Urothelium cell line (cell line): ENCODE measurements at regions not wholly inside any gene's neighbourhood (a gene's known extent, or its start where the extent isn't known, plus 50 kb on each side); places are given as distances from the start of the nearest gene placed in this dataset.
A peak's percentile ranks its signal among the peaks of the same experiment; 100 is the strongest.
"Not testable (repeated sequence)": the region's sequence is repeated elsewhere in the genome, so short reads cannot be mapped to it uniquely, and the experiment has no call there.

Source experiments
- DNase-seq: peaks from one replicate; pipeline ENCODE4 v3.0.0; 2011; ENCODE audit warnings: low spot score, mixed read lengths
- FAIRE-seq: peaks from 2 replicates; lab custom pipeline; 2011; peaks lifted over from hg19 to GRCh38; lab: Jason Lieb, UNC

DNA sequence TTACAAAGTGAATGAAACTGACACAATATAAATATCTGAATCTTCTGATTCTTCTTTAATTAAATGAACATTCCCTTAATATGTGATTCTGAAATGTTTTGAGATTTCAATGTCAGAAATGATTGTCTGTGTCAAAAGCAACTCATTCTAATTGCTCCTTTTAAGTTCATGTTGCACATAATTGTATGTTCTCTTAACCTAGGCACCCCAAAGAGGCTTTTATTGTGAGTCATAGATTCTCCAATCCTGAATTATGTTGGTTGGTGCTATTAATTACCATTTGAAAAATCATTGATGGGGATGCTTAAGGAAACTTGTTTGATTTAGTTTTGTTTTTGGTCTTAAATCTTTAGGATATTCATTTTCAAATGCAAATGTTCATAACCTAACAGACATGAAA lies 829.7 kb upstream of the CITED2 start:
- DNase-seq (no peak), FAIRE-seq (no peak)

DNA sequence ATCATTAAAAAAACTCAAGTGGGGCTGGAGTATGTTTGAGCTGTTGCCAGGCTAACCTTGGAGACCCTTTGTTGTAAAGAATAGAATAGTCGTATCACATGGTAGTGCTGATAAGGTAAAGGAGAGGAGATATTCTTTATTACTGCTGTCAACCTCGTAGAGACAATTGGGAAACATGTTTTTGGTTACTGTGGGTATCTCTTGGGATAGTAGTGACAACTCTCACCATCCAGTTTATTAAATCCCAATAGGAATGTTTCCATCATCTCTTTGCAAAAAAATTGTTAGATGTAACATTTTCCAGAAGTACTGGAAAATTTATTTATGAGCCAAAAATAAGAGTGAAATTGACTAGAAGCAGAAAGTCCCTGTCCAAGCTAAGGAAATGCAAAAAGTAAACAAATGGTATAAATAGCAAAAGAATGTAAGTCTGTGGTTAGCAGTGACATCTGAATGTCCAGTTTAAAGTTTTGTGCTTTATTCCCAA lies 829.3 kb upstream of the CITED2 start:
- FAIRE-seq: no peak
- DNase-seq: no peak

DNA sequence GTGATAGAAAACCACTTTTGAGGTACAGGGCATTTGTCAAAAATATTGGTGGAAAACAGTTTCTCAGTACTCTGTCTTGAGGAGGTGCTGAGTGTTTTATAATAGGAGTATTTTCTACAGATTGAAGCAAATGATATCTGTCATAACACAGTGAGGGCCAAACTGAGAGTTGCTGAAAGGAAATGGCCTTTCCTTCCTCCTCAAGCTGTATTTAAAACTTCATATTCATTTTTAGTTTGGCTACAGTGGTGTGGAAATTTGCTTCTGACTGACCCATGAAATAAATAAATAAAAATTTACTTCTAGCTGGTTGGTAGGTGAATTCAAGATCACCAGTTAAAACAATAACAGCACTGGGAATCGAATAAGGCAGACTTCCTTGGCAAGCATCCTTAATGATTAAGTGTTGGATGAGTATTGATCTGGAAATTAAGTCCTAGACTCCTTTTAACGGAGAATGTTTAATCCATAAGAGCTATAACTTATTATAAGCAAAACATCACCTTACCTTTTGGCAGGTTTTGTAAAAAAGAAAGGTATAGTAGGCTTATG lies 828.6 kb upstream of the CITED2 start:
- FAIRE-seq (no peak), DNase-seq (no peak)

GRCh38 chr6:140201787-140202458 lies 827.5 kb upstream of the CITED2 start:
- no peak for DNase-seq
- no peak for FAIRE-seq

DNA sequence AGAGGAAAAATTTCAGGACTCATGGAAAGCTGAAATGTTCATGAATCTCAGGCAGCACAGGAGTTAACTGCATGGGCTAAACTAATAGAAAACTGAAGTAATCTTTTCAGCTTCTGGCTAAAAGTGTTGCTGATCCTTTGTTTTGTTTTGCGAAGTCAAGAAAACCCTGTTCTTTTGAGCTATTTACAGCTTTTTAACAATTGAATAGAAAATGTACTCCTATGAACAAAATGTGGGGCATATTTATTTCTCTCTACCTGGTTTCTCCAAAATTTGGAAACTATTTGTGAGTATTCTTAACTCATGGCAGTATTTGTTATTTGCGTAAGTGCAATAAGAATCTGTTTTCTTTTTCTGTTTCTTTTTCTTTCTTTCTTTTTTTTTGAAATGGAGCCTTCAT lies 818.8 kb upstream of the CITED2 start:
- no peak for DNase-seq
- FAIRE-seq: no peak

GRCh38 chr6:140192018-140192417 lies 817.6 kb upstream of the CITED2 start:
- FAIRE-seq: no peak

GRCh38 chr6:140189263-140189662 lies 814.8 kb upstream of the CITED2 start:
- not testable (repeated sequence) for FAIRE-seq, DNase-seq

More at GRCh38 chr6:140192018-140192417, 817.6 kb upstream of the CITED2 start:
- DNase-seq: no peak

DNA sequence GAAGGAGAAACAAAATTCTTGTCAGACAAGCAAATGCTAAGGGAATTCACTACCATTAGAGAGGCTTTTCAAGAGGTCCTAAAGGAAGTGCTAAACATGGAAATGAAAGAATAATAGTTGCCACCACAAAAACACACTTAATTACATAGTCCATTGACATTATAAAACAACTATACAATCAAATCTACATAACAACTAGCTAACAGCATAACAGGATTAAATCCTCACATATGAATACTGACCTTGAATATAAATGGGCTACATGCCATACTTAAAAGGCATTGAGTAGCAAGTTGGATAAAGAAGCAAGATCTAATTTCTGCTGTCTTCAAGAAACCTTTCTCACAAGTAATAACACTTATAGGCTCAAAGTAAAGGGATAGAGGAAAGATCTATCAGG lies 811.5 kb upstream of the CITED2 start:
- FAIRE-seq: no peak

DNA sequence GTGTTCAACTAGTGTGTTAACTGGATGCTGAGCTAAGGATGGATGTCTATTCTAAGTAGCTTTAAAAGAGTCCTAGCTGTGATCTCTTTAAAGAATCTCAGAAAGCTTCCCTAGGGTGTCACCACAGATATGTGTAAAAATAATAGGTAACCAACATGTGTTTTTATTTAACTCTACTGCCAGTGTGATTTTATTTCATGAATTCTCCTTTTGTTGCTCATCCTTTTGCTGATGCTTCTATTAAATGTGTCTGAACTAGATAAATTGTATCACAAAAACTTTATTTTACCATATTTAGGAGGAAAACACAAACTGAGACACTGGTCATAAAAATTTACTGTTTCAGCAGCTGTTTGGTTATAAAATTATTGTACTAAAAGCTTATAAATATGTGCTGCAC lies 809.4 kb upstream of the CITED2 start:
- FAIRE-seq: no peak

More for the DNA sequence above, 811.5 kb upstream of the CITED2 start:
- DNase-seq: no peak

GRCh38 chr6:140182821-140183220 lies 808.4 kb upstream of the CITED2 start:
- FAIRE-seq (no peak), DNase-seq (no peak)

More for the DNA sequence above, 809.4 kb upstream of the CITED2 start:
- no peak for DNase-seq

DNA sequence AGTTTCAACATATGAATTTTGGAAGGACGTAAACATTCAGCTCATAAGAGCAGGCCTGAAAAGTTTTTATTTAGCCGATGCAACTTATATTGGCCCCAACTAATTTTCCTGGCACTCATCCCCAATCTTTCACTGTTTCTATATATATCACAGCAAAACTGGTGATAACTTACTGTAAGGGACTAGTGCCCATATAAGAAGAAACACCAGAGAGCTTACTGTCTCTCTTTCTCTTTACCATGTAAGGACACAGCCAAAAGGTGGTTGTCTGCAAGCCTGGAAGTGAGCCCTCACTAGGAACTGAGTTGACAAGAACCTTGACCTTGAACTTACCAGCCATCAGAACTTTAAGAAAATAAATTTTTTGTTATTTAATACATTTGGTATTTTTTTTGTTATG lies 807.4 kb upstream of the CITED2 start:
- DNase-seq (no peak), FAIRE-seq (no peak)

DNA sequence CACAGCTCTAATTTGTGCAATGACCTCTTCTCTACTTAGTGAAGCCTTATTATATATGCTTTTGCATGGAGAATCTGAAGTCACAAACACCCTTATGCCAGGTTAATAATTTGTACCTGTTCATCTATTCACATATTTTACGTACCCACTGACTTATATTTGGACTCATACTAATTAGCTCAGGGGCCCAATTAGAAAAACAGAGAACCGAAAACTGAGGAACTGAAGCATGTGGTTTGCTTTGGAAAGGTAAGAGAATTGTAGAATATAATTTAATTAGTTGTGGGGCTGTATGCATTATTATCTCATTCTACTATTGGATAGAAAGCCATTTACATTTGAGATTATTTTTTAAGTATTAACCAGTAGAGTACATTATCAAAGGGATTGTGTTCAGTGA lies 805.9 kb upstream of the CITED2 start:
- no peak for FAIRE-seq
- no peak for DNase-seq

- FAIRE-seq (no peak), DNase-seq (no peak)
These were observed 804.5 kb upstream of the CITED2 start for GRCh38 chr6:140178935-140179334.

- no peak for FAIRE-seq
- no peak for DNase-seq
These were observed 804.1 kb upstream of the CITED2 start for GRCh38 chr6:140178520-140178919.

DNA sequence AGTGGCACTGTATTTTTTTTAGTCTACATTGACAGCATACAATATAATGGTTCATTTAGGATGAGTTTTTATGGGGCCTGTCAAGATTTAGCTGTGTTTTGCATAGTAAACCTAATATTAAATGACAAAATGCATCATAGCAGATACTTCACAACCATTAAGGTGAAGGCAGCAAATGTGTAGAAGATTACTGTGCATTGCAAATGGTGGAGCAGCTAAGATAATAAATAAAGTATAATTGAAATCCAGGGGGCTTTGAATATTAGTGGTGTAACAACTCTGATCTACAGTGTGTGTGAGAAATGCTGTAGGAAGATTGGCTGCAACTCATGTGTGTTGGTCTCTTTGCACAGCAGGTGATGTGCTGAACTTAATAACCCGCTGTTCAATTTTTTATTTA lies 801.9 kb upstream of the CITED2 start:
- DNase-seq (no peak), FAIRE-seq (no peak)

- DNase-seq: no peak
- FAIRE-seq: no peak
These were observed 801.0 kb upstream of the CITED2 start for GRCh38 chr6:140175486-140175885.

GRCh38 chr6:140174524-140174923 lies 800.1 kb upstream of the CITED2 start:
- DNase-seq: peak; percentile 5
- FAIRE-seq: no peak

GRCh38 chr6:140168365-140168764 lies 793.9 kb upstream of the CITED2 start:
- no peak for FAIRE-seq

GRCh38 chr6:140160909-140161308 lies 786.5 kb upstream of the CITED2 start:
- FAIRE-seq: no peak
- no peak for DNase-seq

More at GRCh38 chr6:140168365-140168764, 793.9 kb upstream of the CITED2 start:
- no peak for DNase-seq

DNA sequence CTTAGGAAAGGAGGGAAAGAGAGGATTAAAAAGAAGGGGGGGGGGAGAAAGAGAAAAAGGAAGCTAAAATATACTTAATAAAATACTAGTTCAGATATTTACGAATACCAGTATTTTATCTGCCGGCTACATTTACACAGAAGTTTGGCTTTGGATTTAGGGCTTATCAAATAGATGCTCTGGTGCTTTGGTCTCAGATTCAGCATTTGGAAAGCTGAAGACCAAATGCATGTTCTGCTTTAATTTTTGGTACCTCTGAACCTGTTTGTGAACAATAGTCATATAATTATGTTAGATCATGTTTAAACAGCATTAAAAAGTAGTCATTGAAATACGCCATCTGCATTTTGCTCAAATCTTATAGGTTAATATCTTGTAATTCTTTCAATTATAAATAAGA lies 786.0 kb upstream of the CITED2 start:
- no peak for DNase-seq
- FAIRE-seq: no peak

GRCh38 chr6:140156131-140156530 lies 781.7 kb upstream of the CITED2 start:
- no peak for FAIRE-seq

GRCh38 chr6:140155451-140156126 lies 781.1 kb upstream of the CITED2 start:
- no peak for FAIRE-seq

More at GRCh38 chr6:140156131-140156530, 781.7 kb upstream of the CITED2 start:
- no peak for DNase-seq

More at GRCh38 chr6:140155451-140156126, 781.1 kb upstream of the CITED2 start:
- DNase-seq: no peak
